Endothelial cell of umbilical vein (primary cell): ENCODE measurements at regions not wholly inside any gene's neighbourhood (a gene's known extent, or its start where the extent isn't known, plus 50 kb on each side); places are given as distances from the start of the nearest gene placed in this dataset.

Experiments
- BruUV-seq: library from RNA; stranded (reverse); fragments of 400-500 nt; replicated peaks from 2 replicates; lab custom pipeline; 2021; lab: Mats Ljungman, UMichigan
- CTCF ChIA-PET: fragments of 300-600, 350-600 bp; sonication (Branson Sonifier 250); formaldehyde crosslinking; loops from one replicate; lab custom pipeline; 2021; ENCODE audit warnings: antibody characterized with exemption, inconsistent platforms; lab: Charles Lee
- POLR2A ChIA-PET: fragments of 300-600, 350-600 bp; sonication (Branson Sonifier 250); formaldehyde crosslinking; loops from one replicate; lab custom pipeline; 2021; ENCODE audit warnings: antibody characterized with exemption, inconsistent platforms; lab: Charles Lee
- DNase-seq: peaks from one replicate; pipeline ENCODE4 v3.0.0-alpha.2; 2011; ENCODE audit warnings: low read depth, low spot score
- FAIRE-seq: peaks from 2 replicates; lab custom pipeline; 2011; peaks lifted over from hg19 to GRCh38; lab: Jason Lieb, UNC
- H2AFZ ChIP-seq: 2 replicates; pipeline ENCODE4 v1.6.0; 2012; ENCODE audit warnings: low read depth, low read length, control low read depth, inconsistent platforms
- H3K27ac ChIP-seq: 2 replicates; pipeline ENCODE4 v1.5.1; 2011; ENCODE audit warnings: low read depth, mild to moderate bottlenecking, control low read depth, low read length, moderate library complexity; ENCODE audit not compliant: insufficient read depth
- H3K27me3 ChIP-seq, 2 experiments: 2 replicates each; pipeline versions ENCODE4 v1.6.0 to v1.6.1; 2011; ENCODE audit warnings: low read length in 2 of 2, mixed read lengths in 1 of 2; ENCODE audit not compliant: control insufficient read depth in 2 of 2, insufficient read depth in 2 of 2
- H3K36me3 ChIP-seq, 2 experiments: 2 replicates in 1 of 2; 3 replicates in 1 of 2; pipeline ENCODE4 v1.5.1; 2011; ENCODE audit warnings: low read length in 2 of 2, mild to moderate bottlenecking in 1 of 2, moderate library complexity in 1 of 2; ENCODE audit not compliant: control insufficient read depth in 2 of 2, insufficient read depth in 2 of 2; ENCODE audit errors: extremely low read depth in 1 of 2
- H3K4me1 ChIP-seq: 3 replicates; pipeline ENCODE4 v1.5.1; 2011; ENCODE audit warnings: mild to moderate bottlenecking, low read length; ENCODE audit not compliant: control insufficient read depth, insufficient read depth; ENCODE audit errors: extremely low read depth
- H3K4me2 ChIP-seq: 2 replicates; pipeline ENCODE4 v1.6.1; 2011; ENCODE audit warnings: low read length, control low read depth, mixed read lengths; ENCODE audit not compliant: insufficient read depth
- H3K4me3 ChIP-seq, 3 experiments: fragments of 200-600 bp in 1 of 3; sonication (generic), shearing (Covaris generic) in 1 of 3; replicated peaks in 1 of 3; 2 replicates each; pipeline ENCODE4 v1.5.1; 2011 to 2016; ENCODE audit warnings: control low read depth in 3 of 3, low read length in 3 of 3, mild to moderate bottlenecking in 2 of 3, inconsistent platforms in 1 of 3, low read depth in 1 of 3, moderate library complexity in 1 of 3; ENCODE audit not compliant: insufficient read depth in 1 of 3
- H3K79me2 ChIP-seq: 2 replicates; pipeline ENCODE4 v1.6.0; 2012; ENCODE audit warnings: low read length, inconsistent platforms; ENCODE audit not compliant: control insufficient read depth, insufficient read depth
- H3K9ac ChIP-seq: replicated peaks from 2 replicates; pipeline ENCODE3; 2011; ENCODE audit warnings: low read length, control low read depth; ENCODE audit not compliant: insufficient read depth; ENCODE audit errors: extremely low read depth
- H3K9me1 ChIP-seq: replicated peaks from 3 replicates; pipeline ENCODE4 v1.6.0; 2011; ENCODE audit warnings: mild to moderate bottlenecking, low read length; ENCODE audit not compliant: control insufficient read depth, insufficient read depth; ENCODE audit errors: extremely low read depth
- H3K9me3 ChIP-seq: replicated peaks from 2 replicates; pipeline ENCODE4 v1.5.1; 2012; ENCODE audit warnings: low read length, inconsistent platforms; ENCODE audit not compliant: control insufficient read depth, insufficient read depth
- H4K20me1 ChIP-seq: replicated peaks from 2 replicates; pipeline ENCODE3; 2011; ENCODE audit warnings: mild to moderate bottlenecking, low read length; ENCODE audit not compliant: control insufficient read depth, insufficient read depth; ENCODE audit errors: extremely low read depth
- CTCF ChIP-seq, 2 donors: IDR thresholded peaks; 1 replicate in 1 of 2; 2 replicates in 1 of 2; pipeline ENCODE4 v1.5.1; 2011; ENCODE audit warnings: low read length in 2 of 2, mild to moderate bottlenecking in 2 of 2, moderate library complexity in 2 of 2, control low read depth in 1 of 2, inconsistent platforms in 1 of 2, low read depth in 1 of 2; ENCODE audit not compliant: insufficient read depth in 1 of 2; ENCODE audit errors: extremely low read depth in 1 of 2
- EZH2 ChIP-seq: IDR thresholded peaks from 2 replicates; pipeline ENCODE4 v1.6.1; 2012; ENCODE audit warnings: borderline replicate concordance, low read depth, mild to moderate bottlenecking, moderate library complexity, low read length, inconsistent platforms; ENCODE audit not compliant: severe bottlenecking
- FOS ChIP-seq: IDR thresholded peaks from 2 replicates; pipeline ENCODE4 v1.6.1; 2011; ENCODE audit warnings: mild to moderate bottlenecking, low read length, moderate library complexity, borderline replicate concordance; ENCODE audit not compliant: insufficient read depth
- GATA2 ChIP-seq: IDR thresholded peaks from 2 replicates; pipeline ENCODE4 v1.7.0; 2011; ENCODE audit warnings: low read depth, mild to moderate bottlenecking, moderate library complexity, mixed read lengths, low read length; ENCODE audit not compliant: insufficient read length, insufficient read depth
- JUN ChIP-seq: IDR thresholded peaks from 2 replicates; pipeline ENCODE4 v1.6.1; 2011; ENCODE audit warnings: borderline replicate concordance, low read depth; ENCODE audit not compliant: insufficient read length, insufficient read depth
- MYC ChIP-seq: IDR thresholded peaks from one replicate; pipeline ENCODE4 v1.6.1; 2011; ENCODE audit warnings: mild to moderate bottlenecking, low read depth, low read length
- POLR2A ChIP-seq: IDR thresholded peaks from 2 replicates; pipeline ENCODE4 v1.6.1; 2012; ENCODE audit warnings: low read depth, mild to moderate bottlenecking, control low read depth, low read length
- POLR2AphosphoS5 ChIP-seq: IDR thresholded peaks from 2 replicates; pipeline ENCODE4 v1.6.1; 2012; ENCODE audit warnings: low read depth, mild to moderate bottlenecking, control low read depth, low read length, moderate library complexity; ENCODE audit not compliant: insufficient read depth
- dilution Hi-C: fragments of 300-500 bp; cut with MboI; formaldehyde crosslinking; loops from one replicate; pipeline ENCODE4 v1.15.0; 2019; ENCODE audit warnings: low sequenced_read_pairs; ENCODE audit not compliant: extremely low pct_ligation_motif_present
- intact Hi-C: fragments of 100-400 bp; cut with micrococcal nuclease; formaldehyde crosslinking; loops from one replicate; pipeline ENCODE4 v1.10.0; 2022
- TF ChIP-seq, protein P1 (sequence below): IDR thresholded peaks from 2 replicates; pipeline ENCODE4 v1.6.1; 2011; ENCODE audit not compliant: insufficient read depth, insufficient read length

DNA sequence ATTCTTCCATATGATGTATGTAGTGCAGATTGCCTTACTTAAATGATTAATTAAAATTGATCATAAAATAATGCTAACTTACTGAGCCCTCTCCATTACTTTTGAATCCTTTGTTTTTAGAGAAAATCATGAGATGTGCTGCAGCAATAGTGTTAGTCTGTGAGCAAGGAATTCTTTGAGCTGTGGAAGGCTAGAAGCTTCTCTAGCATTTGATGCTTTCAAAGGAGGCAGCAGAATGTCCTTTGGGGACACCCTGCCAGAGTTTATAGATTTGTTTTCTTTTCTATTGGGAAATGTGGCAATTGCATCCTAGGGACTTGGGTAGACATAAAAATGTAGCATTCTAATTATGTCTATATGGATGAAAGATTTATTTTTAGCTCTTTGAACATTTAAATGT is 284.1 kb upstream of the SMIM30 start:
- Histone ChIP-seq H3K79me2 (no peaks in the 10 kb centered on the region), H3K36me3 (no peaks in the 10 kb centered on the region), H3K27me3 (no peaks in the 10 kb centered on the region), H4K20me1 (no peaks in the 10 kb centered on the region), H2AFZ (no peak overlapping the region), H3K4me1 (no peaks in the 10 kb centered on the region), H3K9ac (no peak overlapping the region), H3K4me3 (no peak overlapping the region), H3K9me1 (no peaks in the 10 kb centered on the region), H3K4me2 (no peak overlapping the region), H3K27ac (no peak overlapping the region), H3K9me3 (no peaks in the 10 kb centered on the region)
- ChIA-PET CTCF (no interaction called here), POLR2A (no interaction called here)
- TF ChIP-seq POLR2AphosphoS5, result no peak
- TF ChIP-seq, protein P1, sequence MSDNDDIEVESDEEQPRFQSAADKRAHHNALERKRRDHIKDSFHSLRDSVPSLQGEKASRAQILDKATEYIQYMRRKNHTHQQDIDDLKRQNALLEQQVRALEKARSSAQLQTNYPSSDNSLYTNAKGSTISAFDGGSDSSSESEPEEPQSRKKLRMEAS, result no peak
- BruUV-seq, result no TSS peak
- no peak for DNase-seq
- intact Hi-C loops (loop anchor here (5.0 kb wide), 1 partner anchor 295 kb away; no protein-coding TSS in a partner anchor), dilution Hi-C loops (no loop called here)
- FAIRE-seq, result no peak

- no peak overlapping the region for H3K9ac ChIP-seq
- intact Hi-C loops, result loop anchor here (5.0 kb wide), 1 partner anchor 295 kb away; no protein-coding TSS in a partner anchor
- BruUV-seq, result no TSS peak
- no peak overlapping the region for H3K4me2 ChIP-seq
- TF ChIP-seq CTCF (IDR thresholded peaks at IDR 0.05; ENCODE audit: extremely low read depth in 1 of 2, insufficient read depth in 1 of 2, low read depth in 1 of 2, low read length in 2 of 2) (no peak), JUN (no peak), FOS (no peak), POLR2A (no peak), EZH2 (no peak), MYC (no peak), GATA2 (no peak), POLR2AphosphoS5 (no peak)
- TF ChIP-seq, protein P1, result no peak
- H3K9me1 ChIP-seq, result no peaks in the 10 kb centered on the region
- no peaks in the 10 kb centered on the region for H3K27me3 ChIP-seq
- H2AFZ ChIP-seq, result no peak overlapping the region
- no peaks in the 10 kb centered on the region for H3K4me1 ChIP-seq
- ChIA-PET CTCF (no interaction called here), POLR2A (no interaction called here)
- H3K4me3 ChIP-seq, result no peak overlapping the region
- no peaks in the 10 kb centered on the region for H3K79me2 ChIP-seq
- dilution Hi-C loops, result no loop called here
- H3K36me3 ChIP-seq, result no peaks in the 10 kb centered on the region
- DNase-seq (no peak), FAIRE-seq (no peak)
- no peaks in the 10 kb centered on the region for H4K20me1 ChIP-seq
- H3K9me3 ChIP-seq, result no peaks in the 10 kb centered on the region
- H3K27ac ChIP-seq, result no peak overlapping the region
These were observed 283.7 kb upstream of the SMIM30 start for GRCh38 chr7:113402005-113402404.
